AG04450 (cell line): ENCODE measurements at regions not wholly inside any gene's neighbourhood (a gene's known extent, or its start where the extent isn't known, plus 50 kb on each side); places are given as distances from the start of the nearest gene placed in this dataset.

ENCODE experiments used
- CTCF ChIA-PET: fragments of 300-600, 350-600 bp; formaldehyde crosslinking; extraction: SDS; loops from one replicate; lab custom pipeline; 2022; ENCODE audit warnings: antibody characterized with exemption, inconsistent platforms; lab: Charles Lee
- POLR2A ChIA-PET: fragments of 350-600 bp; formaldehyde crosslinking; extraction: SDS; loops from one replicate; lab custom pipeline; 2021; ENCODE audit warnings: antibody characterized with exemption, inconsistent platforms; lab: Yijun Ruan, JAX
- DNase-seq: peaks from one replicate; pipeline ENCODE4 v3.0.0-alpha.2; 2011; ENCODE audit warnings: low read depth, low spot score
- H3K27ac ChIP-seq: one replicate; pipeline ENCODE4 v1.5.1; 2012; ENCODE audit warnings: low read depth, low read length, control low read depth
- H3K27me3 ChIP-seq: one replicate; pipeline ENCODE4 v1.6.0; 2012; ENCODE audit warnings: low read length; ENCODE audit not compliant: control insufficient read depth, insufficient read depth
- H3K4me3 ChIP-seq: 2 replicates; pipeline ENCODE4 v1.5.1; 2011; ENCODE audit warnings: mild to moderate bottlenecking, low read depth, low read length, control low read depth
- H3K9me3 ChIP-seq: 2 replicates; pipeline ENCODE4 v1.5.1; 2012; ENCODE audit warnings: low read length; ENCODE audit not compliant: control insufficient read depth, insufficient read depth
- TF ChIP-seq, protein P1 (sequence below): IDR thresholded peaks from 2 replicates; pipeline ENCODE4 v1.5.1; 2011; ENCODE audit warnings: low read depth, low read length, control low read depth, inconsistent platforms

DNA sequence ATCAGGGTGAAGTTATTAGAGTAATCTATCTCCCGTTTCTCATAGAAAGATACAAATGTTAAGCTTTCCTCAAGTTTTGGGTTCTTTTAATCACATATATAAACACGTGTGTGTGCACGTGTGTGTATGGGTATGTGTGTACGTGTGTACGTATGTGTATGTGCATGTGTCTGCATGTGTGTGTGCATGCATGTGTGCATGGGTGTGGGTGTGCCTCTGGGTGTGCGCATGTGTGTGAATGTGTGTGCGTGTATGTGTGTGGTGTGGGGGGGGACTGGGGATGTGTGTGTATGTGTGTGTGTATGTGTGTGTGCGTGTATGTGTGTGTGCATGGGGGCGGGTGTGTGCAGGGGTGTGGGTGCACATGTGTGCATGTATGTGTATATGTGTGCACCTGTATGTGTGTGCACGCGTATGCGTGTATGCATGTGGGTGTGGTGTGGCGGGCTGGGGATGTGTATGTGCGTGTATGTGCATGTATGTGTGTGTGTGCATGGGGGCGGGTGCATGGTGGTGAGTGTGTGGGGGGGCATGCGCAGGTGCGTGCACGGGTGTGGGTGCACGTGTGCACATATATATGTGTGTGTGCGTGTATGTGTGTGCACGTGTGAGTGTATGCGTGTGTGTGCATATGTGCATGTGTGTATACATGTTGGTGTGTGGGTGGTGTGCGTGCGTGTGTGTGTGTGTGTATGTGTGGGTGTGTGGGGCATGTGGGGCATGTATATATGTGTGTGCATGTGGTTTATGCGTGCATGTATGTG lies 304.0 kb downstream of the MBD2 start:
- TF ChIP-seq, protein P1, sequence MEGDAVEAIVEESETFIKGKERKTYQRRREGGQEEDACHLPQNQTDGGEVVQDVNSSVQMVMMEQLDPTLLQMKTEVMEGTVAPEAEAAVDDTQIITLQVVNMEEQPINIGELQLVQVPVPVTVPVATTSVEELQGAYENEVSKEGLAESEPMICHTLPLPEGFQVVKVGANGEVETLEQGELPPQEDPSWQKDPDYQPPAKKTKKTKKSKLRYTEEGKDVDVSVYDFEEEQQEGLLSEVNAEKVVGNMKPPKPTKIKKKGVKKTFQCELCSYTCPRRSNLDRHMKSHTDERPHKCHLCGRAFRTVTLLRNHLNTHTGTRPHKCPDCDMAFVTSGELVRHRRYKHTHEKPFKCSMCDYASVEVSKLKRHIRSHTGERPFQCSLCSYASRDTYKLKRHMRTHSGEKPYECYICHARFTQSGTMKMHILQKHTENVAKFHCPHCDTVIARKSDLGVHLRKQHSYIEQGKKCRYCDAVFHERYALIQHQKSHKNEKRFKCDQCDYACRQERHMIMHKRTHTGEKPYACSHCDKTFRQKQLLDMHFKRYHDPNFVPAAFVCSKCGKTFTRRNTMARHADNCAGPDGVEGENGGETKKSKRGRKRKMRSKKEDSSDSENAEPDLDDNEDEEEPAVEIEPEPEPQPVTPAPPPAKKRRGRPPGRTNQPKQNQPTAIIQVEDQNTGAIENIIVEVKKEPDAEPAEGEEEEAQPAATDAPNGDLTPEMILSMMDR, result no peak
- CTCF ChIA-PET, result no interaction called here
- DNase-seq, result no peak

DNA sequence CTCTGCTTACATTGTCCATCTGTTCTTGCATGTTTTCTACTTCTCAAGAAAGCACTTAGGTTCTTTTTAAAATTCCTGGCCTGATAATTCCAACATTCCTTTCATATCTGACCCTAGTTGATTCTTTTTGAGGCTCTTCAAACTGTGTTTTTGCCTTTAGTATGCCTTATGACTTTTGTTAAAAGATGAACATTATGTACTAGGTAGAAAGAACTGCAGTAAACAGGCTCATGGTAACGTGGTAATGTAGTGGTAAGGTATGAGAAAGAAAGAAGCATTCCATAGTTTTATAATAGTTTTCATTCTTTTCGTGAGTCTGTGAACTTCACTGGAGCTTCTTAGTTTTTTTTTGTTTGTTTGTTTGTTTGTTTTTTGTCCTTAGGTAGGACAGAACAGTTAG lies 306.4 kb downstream of the MBD2 start:
- no peak for DNase-seq
- H3K9me3 ChIP-seq, result peaks cover 21% of the 10 kb centered on the region
- ChIA-PET POLR2A (no interaction called here), CTCF (no interaction called here)
- no peaks in the 10 kb centered on the region for H3K27me3 ChIP-seq
- H3K27ac ChIP-seq, result no peak overlapping the region
- TF ChIP-seq, protein P1, result no peak
- no peak overlapping the region for H3K4me3 ChIP-seq

More for the DNA sequence above, 304.0 kb downstream of the MBD2 start:
- H3K27ac ChIP-seq, result no peak overlapping the region
- POLR2A ChIA-PET, result no interaction called here
- peaks cover 23% of the 10 kb centered on the region for H3K9me3 ChIP-seq
- no peaks in the 10 kb centered on the region for H3K27me3 ChIP-seq
- no peak overlapping the region for H3K4me3 ChIP-seq

DNA sequence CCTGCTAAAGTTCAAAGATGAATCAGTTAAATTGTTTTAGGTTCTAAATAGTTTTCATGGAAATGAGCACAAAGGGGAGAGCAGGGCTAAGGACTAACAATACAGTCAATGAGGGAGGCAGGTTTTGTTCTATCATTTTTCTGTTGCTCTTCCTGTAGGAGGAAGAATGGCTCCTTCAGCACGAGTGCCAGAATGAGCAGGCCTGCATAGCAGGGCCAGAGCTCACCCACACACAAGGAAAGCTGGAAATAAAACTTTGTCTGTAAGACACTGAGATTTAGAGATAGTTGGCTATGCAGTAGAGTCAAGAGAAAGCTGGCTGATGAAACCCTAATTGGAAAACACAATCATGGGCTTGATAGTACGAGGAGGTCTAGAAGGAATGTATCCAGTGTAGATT lies 313.3 kb downstream of the MBD2 start:
- POLR2A ChIA-PET, result no interaction called here
- TF ChIP-seq, protein P1, result no peak
- Histone ChIP-seq H3K4me3 (no peak overlapping the region), H3K27me3 (no peaks in the 10 kb centered on the region), H3K9me3 (peaks cover under 1% of the 10 kb centered on the region; the same call in 1 of the 2 replicates), H3K27ac (no peak overlapping the region)
- DNase-seq, result no peak
- CTCF ChIA-PET, result no interaction called here

DNA sequence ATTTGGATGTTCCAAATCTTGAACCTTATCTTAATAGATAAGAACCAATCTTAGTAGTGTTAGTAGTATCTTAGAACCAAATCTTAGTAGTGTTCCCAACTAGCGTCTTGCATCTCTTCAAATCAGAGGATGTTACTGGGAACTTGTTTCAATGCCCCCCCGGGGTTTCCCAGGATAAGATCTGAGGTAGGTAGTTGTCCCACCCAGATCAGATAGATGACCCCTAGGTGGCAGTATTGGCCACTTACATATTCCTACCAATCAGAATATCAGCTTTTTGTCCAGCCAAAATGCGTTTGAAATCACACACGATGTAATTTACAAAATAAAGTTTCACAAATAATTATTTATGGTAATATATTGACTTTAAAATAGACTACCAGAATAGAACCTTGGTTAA lies 314.8 kb downstream of the MBD2 start:
- no peak for DNase-seq
- ChIA-PET POLR2A (no interaction called here), CTCF (no interaction called here)
- Histone ChIP-seq H3K27me3 (no peaks in the 10 kb centered on the region), H3K4me3 (no peak overlapping the region), H3K27ac (no peak overlapping the region), H3K9me3 (peaks cover 4% of the 10 kb centered on the region)
- TF ChIP-seq, protein P1, result no peak

DNA sequence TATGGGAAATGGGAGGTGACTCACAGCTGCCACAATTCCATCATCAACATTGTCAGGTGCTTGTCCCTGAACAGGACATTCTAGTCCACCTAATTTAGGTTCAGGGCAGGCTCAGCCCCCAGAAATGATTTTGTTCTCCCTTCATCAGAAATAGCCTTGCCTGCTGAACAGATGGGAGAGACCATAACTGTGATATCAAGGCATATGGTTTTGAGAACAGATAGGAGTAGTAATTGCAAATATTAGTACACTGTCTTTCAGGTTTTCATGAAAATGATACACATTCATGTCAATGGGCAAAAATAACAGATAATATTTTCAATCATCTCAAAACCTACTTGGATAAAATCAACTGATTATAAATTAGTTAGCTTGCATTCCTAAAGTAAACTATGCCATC lies 316.5 kb downstream of the MBD2 start:
- CTCF ChIA-PET, result no interaction called here
- POLR2A ChIA-PET, result no interaction called here
- no peak for DNase-seq
- Histone ChIP-seq H3K27ac (no peak overlapping the region), H3K27me3 (no peaks in the 10 kb centered on the region), H3K9me3 (peaks cover 14% of the 10 kb centered on the region), H3K4me3 (no peak overlapping the region)
- TF ChIP-seq, protein P1, result no peak
